BE2C (cell line): ENCODE measurements at regions not wholly inside any gene's neighbourhood (a gene's known extent, or its start where the extent isn't known, plus 50 kb on each side); places are given as distances from the start of the nearest gene placed in this dataset.

ENCODE experiments used
- DNase-seq: peaks from one replicate; pipeline ENCODE4 v3.0.0-alpha.2; 2020
- H3K27me3 ChIP-seq: fragments of 250-450 bp; sonication (Bioruptor Pico); 2 replicates; pipeline ENCODE4 v1.5.1; 2020; ENCODE audit warnings: mild to moderate bottlenecking
- H3K36me3 ChIP-seq: fragments of 250-450 bp; sonication (Bioruptor Pico); 2 replicates; pipeline ENCODE4 v1.5.1; 2020; ENCODE audit warnings: mild to moderate bottlenecking
- H3K4me1 ChIP-seq: fragments of 250-450 bp; sonication (Bioruptor Pico); 2 replicates; pipeline ENCODE4 v1.5.1; 2020
- H3K4me3 ChIP-seq: 2 replicates; pipeline ENCODE4 v1.5.1; 2011; ENCODE audit warnings: low read depth, low read length
- H3K9me3 ChIP-seq: fragments of 250-450 bp; sonication (Bioruptor Pico); 2 replicates; pipeline ENCODE4 v1.5.1; 2020
- CTCF ChIP-seq: IDR thresholded peaks from 2 replicates; pipeline ENCODE4 v1.5.1; 2012; ENCODE audit warnings: mild to moderate bottlenecking, low read depth, low read length

DNA sequence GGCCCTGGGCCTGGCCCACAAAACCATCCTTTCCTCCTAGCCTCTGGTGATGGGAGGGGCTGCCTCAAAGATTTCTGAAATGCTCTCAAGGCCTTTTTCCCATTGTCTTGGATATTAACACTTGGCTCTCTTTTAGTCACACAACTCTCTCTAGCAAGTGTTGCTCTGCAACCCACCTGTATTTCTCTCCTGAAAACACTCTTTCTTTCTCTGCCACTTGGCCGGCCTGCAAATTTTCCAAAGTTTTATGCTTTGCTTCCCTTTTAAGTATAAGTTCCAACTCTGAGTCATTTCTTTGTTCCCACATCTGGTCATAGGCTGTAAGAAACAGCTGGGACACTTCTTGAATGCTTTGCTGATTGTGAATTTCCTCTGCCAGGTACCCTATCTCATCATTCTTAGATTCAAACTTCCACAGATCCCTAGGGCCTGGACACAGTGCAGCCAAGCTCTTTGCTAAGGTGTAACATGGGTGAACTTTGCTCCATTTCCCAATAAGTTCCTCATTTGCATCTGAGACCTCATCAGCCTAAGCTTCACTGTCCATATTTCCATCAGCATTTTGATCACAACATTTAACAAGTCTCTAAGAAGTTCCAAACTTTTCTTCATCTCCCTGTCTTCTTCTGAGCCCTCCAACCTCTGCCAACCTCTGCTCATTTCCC lies 93.8 kb downstream of the TRIM29 start:
- no peak for TF ChIP-seq CTCF
- Histone ChIP-seq H3K4me1 (no peaks in the 10 kb centered on the region), H3K36me3 (no peaks in the 10 kb centered on the region), H3K27me3 (no peaks in the 10 kb centered on the region), H3K9me3 (no peaks in the 10 kb centered on the region; the same call in 1 of the 2 replicates), H3K4me3 (no peak overlapping the region)
- no peak for DNase-seq

DNA sequence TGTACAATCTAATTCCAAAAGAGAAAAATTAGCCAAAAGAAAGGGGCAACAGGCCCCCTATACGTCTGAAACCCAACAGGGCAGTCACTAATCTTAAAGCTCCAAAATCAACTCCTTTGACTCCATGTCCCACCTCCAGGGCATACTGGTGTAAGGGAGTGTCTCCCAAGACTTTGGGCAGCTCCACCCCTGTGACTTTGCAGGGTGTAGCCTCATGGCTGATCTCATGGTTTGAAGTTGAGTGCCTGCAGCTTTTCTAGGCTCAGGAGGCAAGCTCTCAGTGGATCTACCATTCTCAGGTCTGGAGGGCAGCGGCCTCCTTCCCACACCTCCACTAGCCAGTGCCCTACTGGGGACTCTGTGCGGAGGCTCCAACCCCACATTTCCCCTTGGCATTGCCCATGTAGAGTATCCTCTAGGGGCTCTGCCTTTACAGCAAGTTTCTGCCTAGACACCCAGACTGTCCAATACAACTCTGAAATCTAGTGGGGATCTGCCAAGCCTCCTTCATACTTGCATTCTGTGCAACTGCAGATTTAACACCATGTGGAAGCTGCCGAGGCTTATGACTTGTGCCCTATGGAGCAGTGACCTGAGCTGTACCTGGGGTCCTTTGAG lies 94.5 kb downstream of the TRIM29 start:
- H3K36me3 ChIP-seq = no peaks in the 10 kb centered on the region
- no peaks in the 10 kb centered on the region; the same call in 1 of the 2 replicates for H3K9me3 ChIP-seq
- no peaks in the 10 kb centered on the region for H3K4me1 ChIP-seq
- no peak overlapping the region for H3K4me3 ChIP-seq
- no peaks in the 10 kb centered on the region for H3K27me3 ChIP-seq
- TF ChIP-seq CTCF = no peak
- no peak for DNase-seq

DNA sequence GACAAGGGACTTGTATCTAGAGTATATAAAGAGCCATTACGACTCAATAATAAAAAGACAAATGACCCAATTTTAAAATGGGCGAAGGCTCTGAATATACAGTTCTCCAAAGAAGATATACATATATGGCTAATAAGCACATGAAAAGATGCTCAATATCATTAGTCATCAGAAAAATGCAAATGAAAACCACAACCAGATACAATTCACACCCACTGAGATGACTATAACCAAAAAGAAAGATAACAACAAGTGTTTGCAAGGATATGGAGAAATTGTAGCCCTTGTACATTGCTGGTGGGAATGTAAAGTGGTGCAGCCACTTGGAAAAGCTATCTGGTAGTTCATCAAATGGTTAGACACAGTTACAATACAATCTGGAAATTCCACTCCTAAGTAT lies 96.3 kb downstream of the TRIM29 start:
- Histone ChIP-seq H3K9me3 (no peaks in the 10 kb centered on the region; the same call in 1 of the 2 replicates), H3K36me3 (no peaks in the 10 kb centered on the region), H3K4me3 (no peak overlapping the region), H3K27me3 (no peaks in the 10 kb centered on the region), H3K4me1 (no peaks in the 10 kb centered on the region)
- TF ChIP-seq CTCF = no peak
- no peak for DNase-seq

DNA sequence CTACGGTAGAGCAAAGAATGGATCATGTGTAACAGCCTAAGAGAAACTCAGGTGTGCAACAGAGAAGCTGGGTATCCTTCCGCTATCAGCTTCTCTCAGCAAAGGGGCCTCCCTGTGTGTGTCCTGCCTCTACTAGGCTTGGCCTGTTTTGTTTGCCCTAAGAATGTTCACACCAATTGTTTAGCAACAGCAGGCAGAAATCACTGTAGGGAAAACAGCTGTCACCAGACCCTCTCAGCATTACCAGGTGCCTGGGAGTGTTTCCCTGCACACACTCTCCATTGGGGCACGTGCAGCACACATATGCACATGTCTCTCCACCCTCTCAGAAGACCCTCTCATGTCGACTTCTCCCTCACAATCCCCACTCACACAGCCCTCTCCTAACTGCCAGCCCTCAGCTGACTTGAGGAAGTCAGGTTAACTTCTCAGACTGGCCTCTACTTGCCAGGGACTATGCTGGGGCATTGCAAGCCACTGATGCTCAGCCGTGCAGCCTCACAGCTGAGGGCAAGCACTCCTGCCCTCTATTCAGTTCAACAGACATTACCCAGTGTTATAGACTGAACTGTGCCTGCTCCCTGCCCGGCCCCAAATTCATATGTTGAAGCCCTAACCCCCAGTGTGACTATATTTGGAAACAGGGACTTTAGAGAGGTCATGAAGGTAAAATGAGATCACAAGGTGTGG lies 97.6 kb downstream of the TRIM29 start:
- Histone ChIP-seq H3K27me3 (no peaks in the 10 kb centered on the region), H3K4me1 (no peaks in the 10 kb centered on the region), H3K4me3 (no peak overlapping the region), H3K36me3 (no peaks in the 10 kb centered on the region), H3K9me3 (no peaks in the 10 kb centered on the region; the same call in 1 of the 2 replicates)
- TF ChIP-seq CTCF = no peak
- DNase-seq = no peak

- H3K4me3 ChIP-seq = no peak overlapping the region
- H3K36me3 ChIP-seq = no peaks in the 10 kb centered on the region
- H3K27me3 ChIP-seq = no peaks in the 10 kb centered on the region
- H3K9me3 ChIP-seq = no peaks in the 10 kb centered on the region
- no peak for DNase-seq
- no peak for TF ChIP-seq CTCF
- no peaks in the 10 kb centered on the region for H3K4me1 ChIP-seq
Observed at GRCh38 chr11:120039039-120039438, 98.9 kb downstream of the TRIM29 start.

DNA sequence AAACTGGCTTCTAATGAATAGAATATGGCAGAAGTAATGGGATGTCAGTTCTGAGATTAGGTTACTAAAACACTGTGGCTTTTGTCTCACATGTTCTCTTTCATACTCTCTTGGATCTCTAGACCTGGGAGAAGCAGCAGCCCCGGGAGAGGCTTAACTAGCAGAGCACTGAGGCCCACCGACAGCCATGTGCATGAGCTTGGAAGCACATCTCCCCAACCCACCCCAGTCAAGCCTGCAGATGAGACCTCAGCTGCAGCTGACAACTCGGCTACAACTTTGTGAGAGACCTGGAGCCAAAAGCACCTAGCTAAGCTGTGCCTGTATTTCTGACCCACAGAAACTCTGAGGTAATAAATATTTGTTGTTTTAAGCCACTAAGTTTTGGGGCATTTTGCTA lies 100.8 kb downstream of the TRIM29 start:
- Histone ChIP-seq H3K9me3 (no peaks in the 10 kb centered on the region), H3K27me3 (no peaks in the 10 kb centered on the region), H3K4me1 (no peaks in the 10 kb centered on the region), H3K36me3 (no peaks in the 10 kb centered on the region), H3K4me3 (no peak overlapping the region)
- no peak for TF ChIP-seq CTCF
- DNase-seq = no peak
